ENCODE measurements at regions not wholly inside any gene's neighbourhood (a gene's known extent, or its start where the extent isn't known, plus 50 kb on each side); places are given as distances from the start of the nearest gene placed in this dataset.

- TF ChIP-seq HMGXB3 (CRISPR knock-in tag; IDR thresholded peaks at IDR 0.05; ENCODE audit: borderline replicate concordance): no peak
- no peak for TF ChIP-seq ZBTB14 (CRISPR knock-in tag; IDR thresholded peaks at IDR 0.05)
- TF ChIP-seq NFRKB (IDR thresholded peaks at IDR 0.05): no peak
- TF ChIP-seq ZBTB4 (CRISPR knock-in tag; IDR thresholded peaks at IDR 0.05; ENCODE audit: borderline replicate concordance): no peak
Measured at GRCh38 chr7:33829536-33829935, 75.8 kb upstream of the BMPER start (continued).

Measured in HepG2 (cell line).